AG08396 (cell line): ENCODE measurements at regions not wholly inside any gene's neighbourhood (a gene's known extent, or its start where the extent isn't known, plus 50 kb on each side); places are given as distances from the start of the nearest gene placed in this dataset.
"Not testable (repeated sequence)": the region's sequence is repeated elsewhere in the genome, so short reads cannot be mapped to it uniquely, and the experiment has no call there.

ENCODE experiments used
- DNase-seq: peaks from one replicate; pipeline ENCODE4 v3.0.0; 2012; ENCODE audit warnings: low spot score, mixed read lengths

GRCh38 chrX:34270434-34270833 is 138.3 kb upstream of the FAM47A start:
- DNase-seq: no peak

GRCh38 chrX:34238896-34239295 is 106.8 kb upstream of the FAM47A start:
- no peak for DNase-seq

- not testable (repeated sequence) for DNase-seq
These were observed 98.0 kb upstream of the FAM47A start for GRCh38 chrX:34230156-34230555.

GRCh38 chrX:34227804-34228203 is 95.7 kb upstream of the FAM47A start:
- DNase-seq: no peak

GRCh38 chrX:34223574-34223973 is 91.5 kb upstream of the FAM47A start:
- DNase-seq: no peak

- no peak for DNase-seq
These were observed 85.9 kb upstream of the FAM47A start for GRCh38 chrX:34218063-34218462.

- no peak for DNase-seq
These were observed 65.8 kb upstream of the FAM47A start for GRCh38 chrX:34197946-34198345.
